ENCODE measurements at regions not wholly inside any gene's neighbourhood (a gene's known extent, or its start where the extent isn't known, plus 50 kb on each side); places are given as distances from the start of the nearest gene placed in this dataset.

DNA sequence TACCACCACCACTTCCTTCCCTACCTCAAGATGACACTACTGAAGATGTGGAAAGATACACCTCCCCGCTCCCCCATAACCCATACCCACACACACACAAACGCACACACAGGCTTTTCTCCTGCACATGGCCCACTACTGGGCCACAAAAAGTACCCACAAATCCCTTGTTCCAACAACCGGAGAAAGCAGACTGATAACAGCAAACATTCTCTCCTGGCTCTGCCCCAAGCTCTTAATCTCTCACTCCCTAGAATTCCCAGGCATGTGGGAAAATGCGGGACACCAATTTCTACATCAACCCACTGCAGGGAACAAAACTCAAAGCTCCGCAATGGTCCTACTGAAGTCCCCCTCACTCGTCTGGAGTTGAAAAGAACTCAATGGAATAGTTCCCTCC lies 611.0 kb upstream of the KLF4 start:
- no peak for DNase-seq (ENCODE audit: low spot score)

DNA sequence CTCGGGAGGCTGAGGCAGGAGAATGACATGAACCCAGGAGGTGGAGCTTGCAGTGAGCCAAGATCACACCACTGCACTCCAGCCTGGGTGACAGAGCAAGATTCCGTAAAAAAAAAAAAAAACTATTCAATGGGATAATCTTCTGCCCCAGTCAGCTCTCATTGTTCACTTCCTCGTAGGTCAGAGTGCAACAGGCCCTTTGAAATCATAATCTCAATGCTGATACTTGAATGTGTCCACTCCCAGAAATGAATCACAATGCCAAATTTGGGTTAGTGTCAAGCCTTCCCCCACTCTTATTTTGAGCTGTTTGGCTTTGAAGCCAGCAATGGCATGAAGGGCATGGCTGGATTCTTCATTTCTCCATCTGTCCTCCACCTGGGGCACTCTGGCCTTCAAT lies 610.3 kb upstream of the KLF4 start:
- no peak for DNase-seq (ENCODE audit: low spot score)

DNA sequence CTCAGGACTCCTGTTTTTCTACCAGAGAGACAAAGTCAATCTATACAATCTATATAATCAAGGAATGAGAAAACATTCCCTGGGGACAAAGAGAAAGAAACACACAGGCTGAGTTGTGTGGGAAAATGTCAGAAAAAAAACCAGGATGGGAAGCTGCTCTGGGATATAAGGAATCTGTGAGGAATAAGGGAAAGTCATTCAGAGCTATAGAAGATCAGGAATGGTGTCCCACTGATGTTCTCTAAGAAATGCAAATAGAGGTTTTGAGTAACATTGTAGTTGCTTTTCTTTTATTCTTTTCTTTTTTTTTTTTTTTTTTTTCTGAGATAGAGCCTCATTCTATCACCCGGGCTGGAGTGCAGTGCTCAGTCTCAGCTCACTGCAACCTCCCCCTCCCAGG lies 605.9 kb upstream of the KLF4 start:
- no peak for DNase-seq (ENCODE audit: low spot score)

DNA sequence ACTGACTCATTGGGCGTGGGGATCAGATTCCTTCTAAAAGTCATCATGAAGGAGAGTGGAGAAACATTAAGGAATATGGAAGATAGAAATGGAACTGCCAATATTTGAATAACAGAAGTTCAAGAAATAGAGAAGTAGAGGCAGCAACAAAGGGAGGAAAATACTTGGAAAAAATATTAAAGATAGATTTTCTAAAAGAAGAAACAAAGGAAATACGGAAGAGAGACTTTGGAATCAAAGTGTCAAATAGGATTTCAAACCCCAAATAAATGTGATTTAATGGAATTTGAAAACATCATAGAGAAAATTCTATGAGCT lies 605.1 kb upstream of the KLF4 start:
- no peak for DNase-seq (ENCODE audit: low spot score)

DNA sequence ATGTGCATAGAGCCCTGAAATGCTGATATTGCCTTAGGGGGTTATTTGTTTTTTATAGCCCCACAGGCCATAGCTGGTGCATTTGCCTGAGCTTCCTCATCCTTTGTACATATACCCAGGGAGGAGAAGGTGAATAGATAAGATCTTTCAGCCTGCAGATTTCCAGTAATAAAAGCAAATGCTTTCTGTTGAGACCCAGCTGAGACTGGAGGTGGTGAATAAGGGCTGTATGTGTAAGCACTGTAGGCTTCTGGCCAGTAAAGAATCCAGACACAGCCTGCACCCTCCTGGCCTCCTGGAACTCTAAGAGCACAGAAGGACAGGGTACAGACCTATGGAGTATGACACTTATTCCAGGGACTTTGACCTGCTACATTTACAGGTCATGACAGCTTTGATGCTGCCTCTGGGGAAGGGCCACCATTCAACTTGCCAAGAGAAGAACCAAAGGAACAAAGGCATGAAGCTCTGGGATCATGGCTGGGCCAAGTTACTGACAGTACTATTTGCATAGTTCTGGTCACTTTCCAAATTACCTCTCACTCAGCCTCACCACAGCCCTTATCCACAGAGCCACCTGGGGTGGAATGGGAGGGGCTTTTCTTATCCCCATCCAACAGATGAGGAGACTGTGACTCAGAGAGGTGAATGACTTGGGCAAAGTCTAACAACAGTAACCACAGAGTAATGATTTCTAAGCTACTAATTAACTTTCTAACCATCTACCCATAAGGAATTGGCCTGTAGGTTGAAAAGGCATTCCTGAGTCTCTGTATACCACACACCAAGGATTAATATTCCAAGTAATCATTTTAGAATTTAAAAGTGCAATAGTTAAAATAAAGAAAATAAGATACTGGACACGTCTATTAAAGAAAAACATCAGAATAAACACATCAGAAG lies 604.5 kb upstream of the KLF4 start:
- no peak for DNase-seq (ENCODE audit: low spot score)

GRCh38 chr9:108088916-108089315 lies 599.3 kb upstream of the KLF4 start:
- DNase-seq (ENCODE audit: low spot score): no peak

- DNase-seq (ENCODE audit: low spot score): no peak
Measured at GRCh38 chr9:108087781-108088180, 598.2 kb upstream of the KLF4 start.

- DNase-seq (ENCODE audit: low spot score): no peak
Measured at GRCh38 chr9:108086624-108087023, 597.1 kb upstream of the KLF4 start.

GRCh38 chr9:108085294-108085693 lies 595.7 kb upstream of the KLF4 start:
- DNase-seq (ENCODE audit: low spot score): no peak

DNA sequence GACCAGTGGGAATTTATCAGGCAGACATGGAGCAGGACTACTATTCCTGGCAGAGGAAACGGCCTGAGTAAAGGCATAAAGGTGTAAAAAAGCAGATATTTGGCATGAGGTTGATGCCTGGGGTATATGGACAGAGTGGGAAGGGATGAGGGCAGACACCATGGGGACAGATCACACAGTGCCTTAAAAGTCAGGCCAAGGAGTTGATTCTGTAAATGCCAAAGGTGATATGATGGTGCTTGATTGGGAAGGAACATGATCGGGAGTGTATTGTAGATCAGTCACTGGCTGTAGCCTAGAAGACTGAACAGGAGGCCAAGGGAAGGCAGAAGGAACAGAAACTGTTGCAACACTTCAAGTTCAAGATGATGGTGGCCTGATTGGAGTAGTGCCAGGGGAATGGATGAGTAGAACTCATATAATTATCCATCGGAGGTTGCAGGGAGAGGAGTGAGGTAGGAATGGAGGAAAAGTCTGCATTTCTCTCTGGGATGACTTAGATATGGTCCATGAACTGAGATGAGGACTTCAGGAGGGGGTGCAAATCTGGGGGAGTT lies 594.3 kb upstream of the KLF4 start:
- no peak for DNase-seq (ENCODE audit: low spot score)

- DNase-seq (ENCODE audit: low spot score): no peak
Measured at GRCh38 chr9:108083160-108083750, 593.7 kb upstream of the KLF4 start.

DNA sequence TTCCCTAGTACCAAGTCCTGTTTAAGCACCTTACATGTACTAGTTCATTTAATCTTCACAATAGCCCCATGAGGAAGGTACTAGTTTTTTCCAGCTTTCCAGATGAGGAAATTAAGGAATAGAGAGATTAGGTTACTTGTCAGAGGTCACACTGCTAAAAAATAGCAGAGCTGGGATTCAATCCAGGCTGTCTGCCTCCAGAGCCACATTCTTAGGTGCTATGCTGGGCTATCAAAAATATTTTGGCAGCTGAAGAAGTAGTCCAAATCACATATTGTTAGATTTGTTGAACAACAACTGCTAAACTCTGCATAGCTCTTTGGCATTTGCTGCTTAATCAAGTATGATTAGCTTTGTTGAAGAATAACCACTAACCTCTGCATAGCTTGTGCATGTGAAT lies 591.5 kb upstream of the KLF4 start:
- no peak for DNase-seq (ENCODE audit: low spot score)

DNA sequence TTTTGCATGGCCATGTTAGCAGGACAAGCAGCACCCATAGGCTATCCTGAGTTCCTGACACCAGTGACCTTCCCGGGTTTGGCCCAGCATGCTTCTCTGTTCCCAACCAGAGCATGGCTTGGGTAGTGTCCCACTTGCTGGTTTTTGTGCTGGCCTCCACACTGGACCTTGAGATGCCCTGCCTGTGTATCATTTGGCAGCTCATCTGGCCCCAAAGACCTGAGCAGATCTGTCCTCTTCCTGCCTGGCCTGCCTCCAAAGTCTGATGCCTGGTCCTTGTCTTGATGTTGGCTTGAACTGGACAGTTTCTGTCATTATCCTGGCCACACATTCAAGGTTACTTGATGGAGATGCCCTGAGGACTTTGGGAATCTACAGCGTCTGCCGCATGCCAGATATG lies 590.7 kb upstream of the KLF4 start:
- no peak for DNase-seq (ENCODE audit: low spot score)

DNA sequence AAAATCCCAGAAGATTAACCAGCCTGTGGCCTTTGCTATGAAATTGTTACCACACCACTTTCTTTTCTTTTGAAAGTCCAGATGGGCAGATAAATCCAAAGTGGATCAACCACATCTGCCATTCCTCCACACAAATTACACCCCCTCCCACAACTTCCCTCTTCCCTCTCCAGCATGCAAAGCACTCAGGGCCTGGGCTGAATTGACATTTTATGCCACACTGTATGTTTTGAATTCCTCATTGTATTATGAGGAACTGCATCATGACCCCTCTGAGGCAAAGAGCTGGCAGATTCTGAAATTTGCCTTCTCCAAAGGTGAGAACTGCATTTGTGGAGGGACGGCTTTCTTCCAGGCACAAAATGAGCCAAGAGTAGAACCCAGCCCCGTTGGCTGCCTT lies 589.2 kb upstream of the KLF4 start:
- no peak for DNase-seq (ENCODE audit: low spot score)

DNA sequence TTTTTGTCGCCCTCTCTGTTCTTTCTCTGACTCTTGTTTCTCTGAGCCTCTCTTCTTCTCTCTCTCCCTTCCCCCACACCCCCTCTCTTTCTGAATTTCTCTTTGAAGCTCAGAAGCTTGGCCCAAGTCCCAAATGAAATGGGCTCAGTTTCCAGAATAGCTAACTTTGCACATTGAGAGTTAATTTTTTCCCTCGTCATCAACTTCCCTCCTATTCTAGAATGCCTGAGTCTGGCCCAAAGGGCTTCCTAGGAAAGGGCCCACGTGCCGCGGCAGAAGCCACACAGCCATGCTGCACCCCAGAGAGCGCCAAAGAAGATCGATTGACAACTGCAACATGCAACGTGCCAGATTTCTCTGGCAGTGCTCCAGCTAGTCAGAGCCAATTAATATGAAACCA lies 588.8 kb upstream of the KLF4 start:
- no peak for DNase-seq (ENCODE audit: low spot score)

DNA sequence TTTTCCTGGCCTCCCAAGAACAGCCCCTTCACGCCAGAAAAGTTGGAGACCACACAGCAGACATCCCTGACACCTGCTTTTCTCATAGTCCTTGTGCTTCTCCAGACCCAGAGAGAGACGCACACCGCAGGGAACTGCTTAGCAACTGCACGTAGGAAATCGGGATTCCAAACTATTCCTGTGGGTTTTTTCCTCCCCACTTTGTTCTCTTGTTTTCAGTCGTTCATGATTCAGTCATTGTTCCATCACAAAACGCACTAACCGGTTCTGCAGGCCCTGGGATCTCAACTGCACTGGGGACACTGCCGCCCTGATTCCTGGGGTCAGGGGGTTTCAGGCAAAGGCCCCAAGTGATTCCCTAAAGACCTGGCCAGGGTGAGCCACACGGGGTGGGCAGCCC lies 588.0 kb upstream of the KLF4 start:
- no peak for DNase-seq (ENCODE audit: low spot score)

DNA sequence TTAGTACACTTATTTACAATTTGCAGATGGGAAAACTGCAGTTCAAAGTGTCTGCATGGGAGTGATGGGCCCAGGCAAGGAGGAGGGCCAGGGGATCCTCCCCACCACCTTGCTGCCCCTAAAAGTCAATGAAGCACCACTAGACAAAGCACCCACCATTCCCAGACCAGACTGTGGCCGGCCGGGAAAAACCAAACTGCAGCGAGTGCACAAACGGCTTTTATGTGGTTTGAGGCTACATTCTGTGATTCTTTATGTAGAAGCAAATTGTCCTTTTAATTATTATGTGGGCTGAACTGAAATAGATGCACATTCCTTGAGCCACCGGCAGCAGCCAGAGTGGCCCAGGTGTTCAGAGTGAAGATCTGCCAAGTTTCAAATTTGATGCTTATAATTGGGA lies 585.3 kb upstream of the KLF4 start:
- DNase-seq (ENCODE audit: low spot score): no peak

- no peak for DNase-seq (ENCODE audit: low spot score)
Measured at GRCh38 chr9:108073823-108074222, 584.3 kb upstream of the KLF4 start.

DNA sequence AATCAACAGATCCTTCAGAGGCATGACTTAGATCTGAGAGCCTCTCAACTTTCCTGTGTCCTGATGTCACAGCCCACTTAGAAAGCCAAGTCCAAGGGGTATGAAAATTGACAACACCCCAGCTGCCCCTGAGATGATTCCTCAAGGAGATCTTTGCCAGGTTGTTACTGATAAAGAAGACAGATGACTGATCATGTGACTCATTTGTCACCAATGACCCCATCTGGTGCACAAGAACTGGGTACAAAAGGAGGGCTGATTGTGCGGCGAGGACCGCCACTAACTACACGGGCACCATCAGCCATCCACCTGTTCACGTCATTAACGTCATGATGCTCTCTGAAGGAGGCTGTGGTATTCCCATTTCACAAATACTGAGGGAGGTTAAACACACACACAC lies 583.2 kb upstream of the KLF4 start:
- no peak for DNase-seq (ENCODE audit: low spot score)

- DNase-seq (ENCODE audit: low spot score): no peak
Measured at GRCh38 chr9:108070861-108071260, 581.3 kb upstream of the KLF4 start.

DNA sequence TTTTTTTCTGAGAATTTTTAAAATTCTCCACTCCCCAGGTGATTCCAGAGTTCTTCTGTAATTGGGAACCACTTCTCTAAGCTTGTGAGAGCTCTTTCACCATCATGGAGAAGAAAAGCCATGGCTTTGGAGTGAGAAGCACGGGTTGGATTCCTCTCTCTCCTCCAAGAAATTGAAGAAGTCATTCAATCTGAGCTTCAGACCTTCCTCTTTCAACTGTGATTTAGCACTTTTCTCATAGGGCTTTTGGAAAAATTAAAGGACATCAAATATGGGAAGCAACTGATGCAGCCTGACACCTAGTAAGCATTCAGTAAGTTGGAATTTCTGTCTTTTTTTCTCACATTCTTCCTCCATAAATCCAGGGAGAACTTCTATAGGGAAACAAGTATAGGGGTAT lies 580.4 kb upstream of the KLF4 start:
- no peak for DNase-seq (ENCODE audit: low spot score)

DNA sequence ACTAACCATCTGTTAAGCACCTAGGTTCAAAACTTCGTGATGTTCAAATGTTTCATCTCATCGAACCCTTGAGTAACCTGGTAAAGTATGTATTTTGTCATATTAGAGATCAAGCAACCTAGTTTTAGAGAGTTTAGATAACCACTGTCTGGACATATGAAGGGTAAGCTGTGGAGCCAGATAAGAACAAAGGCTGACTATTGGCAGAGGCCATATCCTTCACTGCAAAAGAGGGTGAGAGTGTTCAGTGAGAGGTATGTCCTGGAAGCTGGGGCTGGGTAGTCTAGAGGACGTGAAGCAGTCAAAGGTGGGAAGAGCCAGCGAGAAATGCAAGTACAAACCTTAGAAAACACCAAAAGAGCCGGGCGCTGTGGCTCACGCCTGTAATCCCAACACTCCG lies 573.1 kb upstream of the KLF4 start:
- DNase-seq (ENCODE audit: low spot score): no peak

DNA sequence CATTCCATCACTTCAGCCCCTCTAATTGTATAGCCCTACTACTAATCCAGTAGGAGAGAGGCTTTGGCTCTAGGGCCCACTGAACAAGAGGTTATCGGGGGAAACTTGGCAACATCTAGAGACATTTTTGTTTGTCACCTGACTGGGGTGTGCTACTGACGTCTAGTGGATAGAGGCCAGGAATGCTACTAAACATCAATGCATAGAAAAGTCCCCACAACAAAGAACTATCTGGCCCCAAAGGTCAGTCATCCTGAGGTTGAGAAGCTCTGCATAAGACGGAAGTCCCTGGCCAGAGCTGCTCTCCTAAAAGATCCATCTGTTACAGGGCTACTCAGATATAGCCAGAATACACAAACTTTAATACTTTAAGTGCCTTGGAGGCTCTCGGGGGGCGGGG lies 570.6 kb upstream of the KLF4 start:
- no peak for DNase-seq (ENCODE audit: low spot score)

Measured in NAMALWA (cell line).